Non-pigmented ciliary epithelial cell (primary cell): ENCODE measurements at regions not wholly inside any gene's neighbourhood (a gene's known extent, or its start where the extent isn't known, plus 50 kb on each side); places are given as distances from the start of the nearest gene placed in this dataset.

Experiments used
- DNase-seq: peaks from one replicate; pipeline ENCODE4 v3.0.0-alpha.2; 2010; ENCODE audit warnings: low read depth

DNA sequence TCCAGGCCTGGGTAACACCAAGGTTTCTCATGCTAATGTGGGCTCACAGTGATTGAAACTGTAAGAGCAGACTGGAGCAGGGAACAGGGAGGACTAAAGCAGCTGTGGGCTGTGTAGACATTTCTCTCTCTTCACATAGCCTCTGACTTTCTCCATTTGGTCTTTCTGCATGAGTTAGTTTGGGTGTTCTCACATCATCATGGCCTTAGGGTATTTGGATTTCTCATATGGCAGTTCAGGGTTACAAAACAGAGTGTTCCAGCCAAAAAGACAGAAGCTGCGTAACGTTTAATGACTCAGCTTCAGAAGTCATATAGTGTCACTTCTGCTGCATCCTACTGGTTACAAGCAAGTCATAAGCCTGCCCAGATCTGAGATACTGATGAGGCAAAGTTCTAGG, 52.0 kb upstream of the OSBPL8 start:
- peak; percentile 65 for DNase-seq

DNA sequence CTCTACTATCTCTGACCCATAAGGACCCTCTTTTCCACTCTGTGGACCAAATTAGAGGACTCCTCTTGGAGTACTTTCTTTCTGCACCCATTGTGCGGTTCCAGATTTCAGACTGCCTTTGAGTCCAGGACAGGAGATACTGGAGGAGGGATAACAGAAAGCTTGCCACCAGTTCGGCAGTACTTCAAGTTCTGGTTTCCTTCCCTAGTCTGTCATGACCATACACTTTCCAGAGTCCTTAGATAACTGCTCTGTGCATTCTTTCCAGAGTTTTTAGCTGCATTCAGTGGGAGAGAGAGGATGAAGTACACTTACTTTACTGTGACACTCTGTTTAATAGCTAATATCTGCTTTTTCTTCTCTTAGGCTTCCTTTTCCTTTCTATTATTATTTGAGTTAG, 54.8 kb upstream of the OSBPL8 start:
- DNase-seq: no peak

DNA sequence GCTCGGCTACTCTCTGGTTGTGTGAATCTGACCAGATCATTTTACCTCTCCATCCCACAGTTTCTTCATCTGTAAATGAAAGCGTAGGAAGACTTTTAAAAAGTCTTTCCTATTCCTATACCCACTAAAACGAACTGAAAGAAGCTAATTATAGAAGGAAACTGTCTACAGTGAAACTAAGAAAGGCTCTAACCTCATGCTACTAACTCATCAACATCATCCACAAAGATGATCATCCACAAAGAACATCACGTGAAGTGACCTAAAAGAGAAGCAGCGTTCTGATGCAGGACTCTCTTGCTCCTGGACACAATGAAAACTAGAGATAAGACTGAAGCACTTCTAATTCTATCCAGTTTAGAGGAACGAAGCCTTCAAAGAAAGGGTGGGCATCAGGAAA, 58.5 kb upstream of the OSBPL8 start:
- DNase-seq: no peak

DNA sequence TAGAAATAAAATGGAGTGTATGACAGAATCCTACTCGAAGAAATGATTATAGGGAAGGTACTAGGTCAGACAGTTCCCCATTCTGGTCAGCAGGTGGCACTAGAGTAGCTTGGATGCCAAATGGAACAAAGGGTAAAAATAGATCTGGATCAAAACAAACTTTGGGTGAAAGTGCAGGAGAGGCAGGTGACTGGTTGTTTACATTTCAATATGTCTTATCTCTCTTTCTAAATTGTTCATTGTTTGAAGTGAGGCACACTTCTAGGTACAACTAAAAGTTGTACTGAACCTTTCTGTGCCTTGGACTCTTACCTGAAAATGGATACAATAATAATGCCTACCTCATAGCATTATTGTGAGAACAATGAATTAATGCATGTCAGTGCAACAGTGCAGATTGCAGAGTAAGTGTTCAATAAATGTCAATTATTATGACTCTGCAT, 62.0 kb upstream of the OSBPL8 start:
- DNase-seq: peak; percentile 31

DNA sequence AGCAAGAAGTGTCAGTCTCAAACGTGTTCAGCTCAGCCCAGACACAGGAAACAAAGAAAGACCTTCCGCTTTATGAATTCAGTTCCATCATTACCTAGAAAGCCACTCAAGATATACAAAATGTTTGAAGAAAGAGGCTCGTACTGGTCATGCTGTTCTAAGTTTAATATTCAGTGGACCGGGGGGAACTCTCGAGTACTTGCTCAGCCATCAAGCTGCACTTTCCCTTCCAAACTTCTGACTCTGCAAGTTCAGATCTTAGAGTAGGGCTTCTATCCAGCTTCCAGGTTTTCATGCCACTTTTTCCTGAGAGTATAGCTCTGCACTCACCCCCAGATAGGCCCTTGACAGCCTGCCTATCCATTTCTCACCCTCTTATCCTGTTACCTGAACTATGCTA, 62.8 kb upstream of the OSBPL8 start:
- no peak for DNase-seq

DNA sequence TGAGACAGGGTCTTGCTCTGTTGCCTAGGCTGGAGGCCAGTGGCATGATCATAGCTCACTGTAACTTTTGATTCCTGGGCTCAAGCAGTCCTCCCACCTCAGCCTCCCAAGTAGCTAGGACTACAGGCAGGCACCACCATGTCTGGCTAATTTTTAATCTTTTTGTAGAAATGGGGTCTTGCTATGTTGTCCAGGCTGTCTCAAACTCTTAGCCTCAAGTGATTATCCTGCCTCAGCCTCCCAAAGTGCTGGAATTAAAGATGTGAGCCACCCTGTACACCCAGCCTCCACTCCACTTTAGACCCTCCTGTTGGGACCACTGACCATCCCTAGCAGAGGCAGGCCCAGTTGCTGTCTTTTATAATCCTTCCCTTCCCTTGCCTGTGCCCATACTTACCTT, 63.3 kb upstream of the OSBPL8 start:
- DNase-seq: no peak

DNA sequence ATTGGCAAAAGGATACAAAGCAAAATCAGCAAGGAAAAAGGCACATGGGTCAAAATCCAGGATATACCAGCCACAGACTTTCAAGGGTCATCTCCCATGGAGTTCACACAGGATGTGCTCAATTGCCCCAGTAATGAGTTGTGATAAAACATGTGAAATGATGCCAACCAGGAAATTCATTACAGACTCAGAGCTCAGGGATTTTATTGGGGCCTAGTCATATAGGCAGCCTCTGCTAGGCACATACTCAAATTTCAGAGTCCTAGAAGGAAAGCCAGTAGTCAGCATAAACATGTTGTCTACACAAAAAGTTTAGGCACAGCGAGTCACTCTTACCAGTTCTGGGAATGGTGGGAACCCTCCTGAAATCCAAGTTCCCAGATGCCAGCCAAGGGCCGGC, 64.4 kb upstream of the OSBPL8 start:
- no peak for DNase-seq

DNA sequence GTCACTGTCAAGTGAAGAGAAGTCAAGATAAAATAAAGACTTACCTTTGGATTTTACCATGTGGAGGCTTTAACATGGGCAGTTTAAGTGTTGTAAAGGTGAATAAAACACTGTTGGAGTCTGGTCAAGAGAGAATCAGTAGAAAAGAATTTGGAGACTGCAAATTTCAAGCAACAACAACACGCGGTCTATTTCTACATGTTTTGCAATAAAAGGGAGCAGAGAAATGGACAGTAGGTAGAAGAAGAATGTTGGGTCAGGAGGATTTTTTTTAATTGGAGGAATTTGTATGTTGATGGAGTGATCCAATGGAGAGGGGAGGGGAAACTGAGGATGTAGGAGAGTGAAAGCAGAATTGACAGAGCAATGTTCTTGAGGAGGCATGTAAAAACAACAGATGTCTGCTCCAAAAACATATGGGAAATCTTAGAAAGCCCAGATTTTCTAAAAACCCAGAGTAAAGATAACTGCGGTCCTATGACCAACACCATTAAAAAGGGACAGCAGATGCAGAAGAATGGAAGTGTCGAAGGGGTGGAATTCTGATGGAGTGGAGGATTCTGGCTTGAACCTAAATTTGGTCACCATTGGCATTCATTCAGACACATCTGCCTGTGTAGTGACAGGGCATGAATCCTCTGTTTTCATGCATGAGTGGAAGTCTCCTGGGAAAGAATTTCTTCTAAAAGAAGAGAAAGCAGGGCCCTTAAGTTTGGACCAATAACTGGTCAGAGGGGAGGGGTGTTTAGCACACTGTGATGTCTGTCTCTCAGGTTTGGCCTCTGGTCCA, 68.0 kb upstream of the OSBPL8 start:
- DNase-seq: no peak

DNA sequence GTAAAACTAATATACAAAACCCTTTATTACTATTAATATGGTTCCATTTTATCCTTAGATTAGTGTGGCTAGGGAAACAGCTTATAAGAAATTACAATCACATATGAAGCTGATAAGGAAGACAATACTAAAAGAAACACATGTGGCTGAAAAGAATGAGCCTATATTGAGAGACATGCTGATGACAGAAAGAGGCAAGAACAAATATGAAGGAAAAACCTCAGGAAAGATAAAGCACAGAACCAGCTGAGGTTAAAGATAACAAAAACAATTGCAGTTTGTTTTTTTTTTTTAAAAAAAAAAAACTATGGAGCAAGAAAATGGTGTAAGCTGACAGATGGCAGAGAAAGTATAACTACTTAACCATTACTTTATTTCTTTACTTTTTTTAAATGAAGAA, 69.2 kb upstream of the OSBPL8 start:
- DNase-seq: no peak

DNA sequence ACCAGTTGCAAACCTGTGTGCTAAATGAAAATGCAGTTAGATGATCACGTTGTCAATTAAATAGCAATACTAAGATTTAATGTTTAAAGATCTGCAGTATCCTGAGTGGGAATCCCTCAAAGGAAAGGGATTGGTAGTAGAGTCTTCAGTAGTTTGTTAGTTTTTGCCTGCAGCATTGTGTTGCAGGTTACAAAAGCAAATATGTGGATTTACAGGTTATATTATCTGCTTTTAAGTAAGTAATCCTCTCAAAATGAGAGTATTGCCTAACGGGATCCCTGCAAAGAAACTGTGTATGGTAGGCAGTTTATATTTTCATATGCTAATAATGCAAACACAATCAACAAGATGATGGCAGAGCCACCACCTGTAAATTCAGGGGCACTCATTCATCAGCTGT, 72.2 kb upstream of the OSBPL8 start:
- DNase-seq: no peak

DNA sequence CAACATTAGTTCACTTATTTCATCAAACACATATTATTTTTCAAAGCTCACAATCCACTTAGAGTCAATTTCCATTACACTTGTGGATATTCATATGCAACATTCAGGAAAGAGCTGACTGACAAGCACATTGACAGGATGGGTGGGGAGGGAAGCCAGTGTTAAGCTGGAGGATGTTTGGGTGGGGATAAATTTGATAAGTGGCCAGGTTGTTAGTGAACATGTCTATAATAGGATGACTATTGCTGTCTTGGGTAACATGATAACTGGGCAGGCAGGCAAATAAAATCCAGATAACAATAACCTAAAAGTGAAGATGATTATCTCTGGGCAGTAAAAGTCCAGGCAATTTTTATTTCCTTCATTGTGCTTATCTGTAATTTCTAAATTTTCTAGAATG, 73.8 kb upstream of the OSBPL8 start:
- no peak for DNase-seq

DNA sequence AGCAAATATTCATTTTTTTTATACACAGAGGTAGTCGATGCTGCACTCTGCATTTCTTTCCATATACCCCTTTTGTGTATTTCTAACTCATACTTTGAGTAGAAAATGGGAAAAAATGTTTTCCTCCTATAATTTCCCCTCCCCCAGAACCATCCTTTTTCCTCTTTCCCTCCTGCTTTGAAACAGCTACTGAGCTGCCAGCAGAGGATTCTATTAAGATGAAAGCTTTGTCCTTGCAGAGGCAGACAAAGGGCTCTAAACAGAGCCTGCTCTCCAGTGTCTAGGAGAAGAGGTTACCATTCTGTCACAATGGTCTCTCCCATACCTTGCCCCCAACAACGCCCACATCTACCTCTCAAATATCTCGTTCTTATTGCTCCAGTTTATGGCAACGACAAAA, 74.6 kb upstream of the OSBPL8 start:
- no peak for DNase-seq

DNA sequence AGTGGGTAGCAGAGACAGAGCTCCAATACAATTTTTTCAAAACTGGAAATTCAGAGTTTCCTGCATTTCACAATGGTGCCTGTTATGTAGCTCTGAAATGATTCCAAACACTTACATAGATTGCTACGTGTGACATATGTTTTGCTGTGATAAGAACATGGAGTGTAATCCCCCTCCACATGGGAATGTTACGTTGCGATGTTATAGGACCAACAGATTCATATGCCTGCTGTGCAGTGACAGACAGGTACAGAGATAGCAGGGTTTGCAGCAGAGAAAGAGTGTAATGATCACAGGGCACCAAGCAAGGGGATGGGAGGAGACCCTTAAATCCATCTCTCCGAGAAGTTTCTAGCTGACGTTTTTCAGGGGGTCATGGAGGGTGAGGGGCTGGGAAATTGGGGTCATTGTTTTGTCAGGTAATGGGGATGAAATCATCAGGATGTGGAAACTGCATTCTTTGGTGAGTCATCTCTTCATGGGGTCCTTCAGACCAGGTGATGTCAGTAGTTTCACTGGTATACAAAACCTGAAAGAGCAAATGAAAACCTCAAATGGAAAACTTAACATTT, 76.6 kb upstream of the OSBPL8 start:
- no peak for DNase-seq

DNA sequence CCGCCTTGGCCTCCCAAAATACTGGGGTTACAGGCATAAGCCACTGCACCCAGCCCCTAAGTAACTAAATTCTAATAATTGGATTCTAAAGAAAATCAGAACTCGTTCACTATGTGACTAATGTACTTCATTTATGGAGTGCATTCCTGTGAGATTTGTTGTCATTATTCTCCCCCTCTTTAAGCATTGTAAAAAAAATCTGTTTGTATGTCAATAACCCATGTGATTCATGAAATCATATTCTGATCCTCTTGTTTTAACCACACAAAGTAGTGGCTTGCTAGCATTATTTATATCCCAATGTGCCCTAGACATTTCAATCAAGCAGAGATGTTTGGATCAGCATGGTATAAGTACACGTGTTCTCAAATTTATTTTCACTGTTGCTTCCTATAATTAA, 78.2 kb upstream of the OSBPL8 start:
- DNase-seq: peak; percentile 55

DNA sequence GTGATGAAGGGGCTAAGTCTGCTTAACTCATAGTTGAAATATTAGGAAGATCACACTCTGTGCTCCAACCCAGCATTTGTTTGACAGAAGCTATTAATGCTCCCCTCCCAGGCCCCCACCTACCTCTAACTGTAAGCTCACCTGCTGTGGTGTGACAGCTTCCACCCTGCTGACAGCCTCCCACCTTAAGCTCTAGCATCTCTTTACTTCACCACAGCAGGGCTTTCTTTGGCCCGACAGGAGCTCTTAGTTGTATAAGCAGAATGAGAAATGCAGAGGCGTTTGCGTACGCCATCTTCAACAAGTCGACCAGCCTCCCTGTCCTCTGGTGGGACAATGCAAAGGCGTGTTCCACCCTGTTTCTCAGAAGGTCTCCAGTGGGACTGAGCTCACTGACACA, 80.1 kb upstream of the OSBPL8 start:
- DNase-seq: no peak

DNA sequence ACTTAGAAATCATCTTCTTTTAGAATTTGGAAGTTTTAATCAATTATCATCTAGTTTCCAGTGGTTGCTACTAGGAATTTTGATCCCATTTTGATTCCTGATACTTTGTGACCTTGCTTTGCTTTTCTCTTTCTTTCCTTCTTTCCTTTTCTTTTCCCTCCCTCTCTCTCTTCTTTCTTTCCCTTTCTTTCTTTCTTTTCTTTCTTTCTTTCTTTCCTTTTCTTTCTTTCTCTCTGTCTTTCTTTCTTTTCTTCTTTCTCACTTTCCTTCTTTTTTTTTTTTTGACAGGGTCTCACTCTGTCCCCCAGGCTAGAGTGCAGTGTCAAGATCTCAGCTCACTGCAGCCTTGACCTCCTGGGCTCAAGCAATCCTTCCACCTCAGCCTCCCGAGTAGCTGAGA, 81.5 kb upstream of the OSBPL8 start:
- DNase-seq: no peak

DNA sequence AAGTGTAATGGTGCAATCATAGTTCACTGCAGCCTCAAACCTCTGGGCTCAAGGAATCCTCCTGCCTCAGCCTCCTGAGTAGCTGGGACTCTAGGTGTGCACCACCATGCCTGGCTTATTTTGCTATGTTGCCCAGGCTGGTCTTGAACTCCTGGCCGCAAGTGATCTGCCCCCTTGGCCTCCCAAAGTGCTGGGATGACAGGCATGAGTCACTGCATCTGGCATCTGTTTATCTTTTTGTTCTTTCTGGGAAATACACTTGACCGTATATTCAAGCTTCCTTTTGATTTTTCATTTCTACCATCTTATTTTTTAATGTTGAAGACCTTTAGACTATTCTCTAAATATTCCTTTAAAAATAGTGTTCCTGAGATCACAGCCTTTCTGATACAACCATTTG, 82.4 kb upstream of the OSBPL8 start:
- no peak for DNase-seq

DNA sequence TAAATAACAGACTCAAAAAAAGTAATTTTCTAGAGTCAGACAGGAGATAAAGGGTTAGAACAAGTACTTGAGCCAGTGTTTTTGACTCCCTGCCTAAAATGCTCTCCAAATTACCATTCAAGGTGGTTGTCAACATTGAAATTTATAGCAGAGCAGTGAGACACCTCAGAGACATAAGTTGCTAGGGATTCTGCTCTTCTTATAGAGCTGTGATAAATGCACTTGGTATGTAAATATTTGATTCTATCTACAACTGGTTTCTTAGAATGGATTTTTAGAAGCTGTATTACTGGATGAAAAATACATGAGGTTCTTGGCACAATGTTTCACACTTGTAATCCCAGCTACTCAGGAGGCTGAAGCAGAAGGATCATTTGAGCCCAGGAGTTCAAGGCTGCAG, 83.9 kb upstream of the OSBPL8 start:
- no peak for DNase-seq

DNA sequence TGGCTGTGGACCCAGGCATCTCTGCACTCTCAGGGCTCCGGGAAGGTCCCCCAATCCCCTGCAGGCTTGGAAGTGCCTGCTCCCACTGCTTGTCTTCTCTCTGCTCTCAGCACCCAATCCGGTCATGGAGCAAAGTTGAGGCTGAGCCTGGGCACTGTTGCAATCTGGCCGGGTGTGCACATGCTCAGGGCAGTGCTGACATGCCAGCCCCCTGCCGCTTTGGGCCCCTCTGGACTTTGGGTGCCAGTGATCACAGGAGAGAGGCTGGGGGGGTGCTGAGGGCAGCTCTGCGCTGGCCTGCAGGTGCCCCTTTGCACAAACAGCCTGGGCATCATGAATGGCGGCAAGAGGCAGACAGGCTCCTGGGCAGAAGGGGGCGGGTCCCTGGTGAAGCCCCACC, 85.4 kb upstream of the OSBPL8 start:
- DNase-seq: no peak

DNA sequence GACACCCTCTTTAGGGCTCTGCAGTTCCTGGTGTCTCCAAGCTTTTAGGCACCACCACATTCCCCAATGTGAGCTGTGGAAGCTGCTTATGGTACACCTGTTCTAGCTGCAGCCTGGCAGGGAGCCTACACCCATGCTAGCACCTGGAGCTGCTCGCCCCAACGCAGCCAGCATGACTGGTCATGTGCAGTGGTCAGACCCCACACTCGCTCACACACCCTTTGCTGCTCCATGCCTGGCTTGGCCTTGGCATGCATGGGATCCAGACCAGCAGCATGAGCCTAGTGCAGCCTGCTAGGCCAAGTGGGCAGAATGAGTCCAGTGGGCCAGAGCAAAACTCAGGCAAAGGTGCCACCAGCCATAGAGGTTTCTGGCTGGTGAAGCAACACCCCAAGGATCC, 86.4 kb upstream of the OSBPL8 start:
- DNase-seq: no peak

DNA sequence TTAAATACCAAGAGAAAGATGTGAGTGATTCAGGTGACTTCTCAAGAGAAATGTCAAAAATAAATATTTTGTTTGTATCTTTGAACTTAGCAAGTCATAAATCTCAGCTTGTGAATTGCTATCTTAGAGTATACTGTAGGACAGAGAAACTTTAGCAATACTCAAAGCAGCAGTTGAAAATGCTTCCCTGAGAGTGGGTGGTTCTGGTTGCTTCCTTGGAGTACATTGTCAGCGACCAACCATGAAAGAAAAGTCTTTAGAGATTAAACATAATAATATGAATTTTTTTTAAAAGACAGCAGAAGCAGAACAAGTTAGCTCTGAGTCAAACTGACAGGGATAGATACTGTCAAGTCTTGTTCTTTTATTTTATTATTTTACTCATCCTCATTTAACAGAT, 86.8 kb upstream of the OSBPL8 start:
- DNase-seq: no peak

DNA sequence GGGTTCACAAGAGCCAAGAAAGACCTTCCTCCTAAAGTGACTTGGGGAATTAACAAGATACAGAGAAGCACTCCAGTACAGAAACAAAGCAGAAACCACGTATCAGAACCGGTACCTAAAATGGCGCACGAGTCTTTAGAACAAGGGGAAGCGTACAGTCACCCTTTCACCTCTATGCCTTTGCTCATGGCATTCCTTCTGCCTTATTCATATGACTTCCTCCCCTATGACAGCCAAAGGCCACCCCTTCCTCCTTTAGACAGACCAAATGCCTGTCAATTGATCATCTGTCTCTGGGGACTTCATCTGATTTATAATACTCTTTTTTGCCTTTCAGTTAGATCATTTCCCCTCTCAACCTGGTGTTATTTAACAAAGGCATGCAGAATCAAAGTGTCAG, 89.5 kb upstream of the OSBPL8 start:
- DNase-seq: no peak

DNA sequence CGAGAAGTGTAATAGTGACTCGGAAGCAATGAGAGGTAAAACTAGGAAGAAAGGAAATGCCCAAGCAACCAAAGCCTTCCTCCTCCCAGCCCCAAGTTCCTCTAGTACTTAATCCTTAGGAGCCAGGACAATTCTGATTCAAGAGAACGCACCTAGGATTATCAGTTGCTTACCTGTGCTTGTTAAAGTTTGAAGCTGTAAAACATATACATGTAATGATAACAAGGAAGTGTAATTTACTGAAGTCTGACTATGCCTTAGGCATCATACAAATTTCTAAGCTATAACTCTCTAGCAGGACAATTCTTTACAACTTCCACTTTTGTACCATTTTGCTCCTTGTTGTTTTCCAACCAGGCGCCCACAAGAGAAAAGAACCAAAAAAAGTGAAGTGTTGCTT, 92.8 kb upstream of the OSBPL8 start:
- DNase-seq: no peak

DNA sequence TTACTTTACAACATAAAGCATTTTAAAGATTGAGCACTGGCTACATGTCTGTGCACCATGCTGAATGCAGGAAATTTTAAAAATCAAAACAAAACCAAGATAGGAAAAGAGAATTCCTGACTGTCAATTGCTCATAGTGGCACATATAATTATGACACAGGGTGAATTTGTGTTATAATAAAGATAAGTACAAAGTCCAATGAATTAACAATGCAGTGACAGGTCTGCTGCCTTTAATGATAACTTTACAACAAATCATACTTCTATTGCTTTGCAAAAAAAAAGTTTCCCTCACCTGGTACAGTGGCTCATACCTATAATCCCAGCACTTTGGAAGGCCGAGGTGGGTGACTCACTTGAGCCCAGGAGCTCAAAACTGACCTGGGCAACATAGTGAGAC, 93.8 kb upstream of the OSBPL8 start:
- DNase-seq: no peak
